WTC11 (cell line): ENCODE measurements at regions not wholly inside any gene's neighbourhood (a gene's known extent, or its start where the extent isn't known, plus 50 kb on each side); places are given as distances from the start of the nearest gene placed in this dataset.

ENCODE experiments used
- ATAC-seq: fragments of 200-7000 bp; cut with Tn5 transposase; 2 replicates; pipeline ENCODE4 v1.10.0; 2021; ENCODE audit warnings: mild to moderate bottlenecking, moderate library complexity
- CTCF ChIA-PET: fragments of 300-600 bp; sonication (Branson Sonifier 250); formaldehyde crosslinking; loops from one replicate; lab custom pipeline; 2021; ENCODE audit warnings: antibody characterized with exemption; lab: Charles Lee
- POLR2A ChIA-PET: fragments of 350-600 bp; sonication (Branson Sonifier 250); formaldehyde crosslinking; loops from one replicate; lab custom pipeline; 2021; ENCODE audit warnings: antibody characterized with exemption; lab: Charles Lee
- DNase-seq: peaks from one replicate; pipeline ENCODE4 v3.0.0; 2021; ENCODE audit warnings: low spot score
- H3K27ac Mint-ChIP-seq: 2 replicates; pipeline ENCODE4 v1.8.0; 2021; ENCODE audit warnings: mixed read lengths
- H3K27me3 Mint-ChIP-seq: 2 replicates; pipeline ENCODE4 v1.8.0; 2021; ENCODE audit warnings: low read depth, mild to moderate bottlenecking, moderate library complexity, mixed read lengths
- H3K36me3 Mint-ChIP-seq: 2 replicates; pipeline ENCODE4 v1.8.0; 2021; ENCODE audit warnings: mixed read lengths
- H3K4me1 Mint-ChIP-seq: 2 replicates; pipeline ENCODE4 v1.8.0; 2022; ENCODE audit warnings: mixed read lengths
- H3K4me3 Mint-ChIP-seq: 2 replicates; pipeline ENCODE4 v1.8.0; 2021; ENCODE audit warnings: mild to moderate bottlenecking, moderate library complexity, mixed read lengths
- H3K9me3 Mint-ChIP-seq: 2 replicates; pipeline ENCODE4 v1.8.0; 2021; ENCODE audit warnings: mixed read lengths
- AR ChIP-seq: fragments of 250-450 bp; sonication (Bioruptor Pico); IDR thresholded peaks from 2 replicates; pipeline ENCODE4 v1.9.0; 2021; ENCODE audit warnings: mild to moderate bottlenecking
- ATF2 ChIP-seq: sonication (generic); formaldehyde crosslinking; IDR thresholded peaks from 2 replicates; pipeline ENCODE4 v1.8.1; 2022; ENCODE audit warnings: low read depth, missing genetic modification reagents, borderline replicate concordance
- E2F1 ChIP-seq: sonication (generic); formaldehyde crosslinking; IDR thresholded peaks from 2 replicates; pipeline ENCODE4 v1.8.0; 2022; ENCODE audit warnings: mild to moderate bottlenecking, missing genetic modification reagents
- E2F5 ChIP-seq: sonication (generic); formaldehyde crosslinking; IDR thresholded peaks from 2 replicates; pipeline ENCODE4 v1.8.1; 2022; ENCODE audit warnings: mild to moderate bottlenecking, moderate library complexity, missing genetic modification reagents
- FOXK1 ChIP-seq: sonication (generic); formaldehyde crosslinking; IDR thresholded peaks from 2 replicates; pipeline ENCODE4 v1.8.0; 2022; ENCODE audit warnings: mild to moderate bottlenecking, moderate library complexity, missing genetic modification reagents
- HMGA2 ChIP-seq: fragments of 250-450 bp; sonication (Bioruptor Pico); IDR thresholded peaks from 2 replicates; pipeline ENCODE4 v1.4.0; 2021; ENCODE audit warnings: mild to moderate bottlenecking, moderate library complexity
- IRF2 ChIP-seq: sonication (generic); formaldehyde crosslinking; IDR thresholded peaks from 2 replicates; pipeline ENCODE4 v1.8.0; 2022; ENCODE audit warnings: low read depth, missing genetic modification reagents, borderline replicate concordance
- JAZF1 ChIP-seq: fragments of 250-450 bp; sonication (Bioruptor Pico); IDR thresholded peaks from 2 replicates; pipeline ENCODE4 v1.9.0; 2021; ENCODE audit warnings: moderate library complexity, mild to moderate bottlenecking, inconsistent platforms
- MAX ChIP-seq: sonication (generic); formaldehyde crosslinking; IDR thresholded peaks from 2 replicates; pipeline ENCODE4 v1.8.0; 2022; ENCODE audit warnings: mild to moderate bottlenecking, missing genetic modification reagents
- NFATC4 ChIP-seq: fragments of 250-450 bp; sonication (Bioruptor Pico); IDR thresholded peaks from 2 replicates; pipeline ENCODE4 v1.9.0; 2021; ENCODE audit warnings: mild to moderate bottlenecking
- NFYB ChIP-seq: sonication (generic); formaldehyde crosslinking; conservative IDR thresholded peaks from 2 replicates; pipeline ENCODE4 v1.8.0; 2022; ENCODE audit warnings: low read depth, missing genetic modification reagents
- NR3C1 ChIP-seq: sonication (generic); formaldehyde crosslinking; conservative IDR thresholded peaks from 2 replicates; pipeline ENCODE4 v1.8.1; 2023; ENCODE audit warnings: low read depth, mild to moderate bottlenecking, missing genetic modification reagents
- RELA ChIP-seq: sonication (generic); formaldehyde crosslinking; IDR thresholded peaks from 2 replicates; pipeline ENCODE4 v1.8.1; 2022; ENCODE audit warnings: missing genetic modification reagents, mild to moderate bottlenecking, borderline replicate concordance
- RORB ChIP-seq: fragments of 250-450 bp; sonication (Bioruptor Pico); IDR thresholded peaks from 2 replicates; pipeline ENCODE4 v1.9.0; 2021; ENCODE audit warnings: mild to moderate bottlenecking
- SOX15 ChIP-seq: fragments of 250-450 bp; sonication (Bioruptor Pico); IDR thresholded peaks from 2 replicates; pipeline ENCODE4 v1.9.0; 2021; ENCODE audit warnings: mild to moderate bottlenecking
- SP1 ChIP-seq: sonication (generic); formaldehyde crosslinking; conservative IDR thresholded peaks from 2 replicates; pipeline ENCODE4 v1.8.1; 2022; ENCODE audit warnings: missing genetic modification reagents
- TEAD1 ChIP-seq: sonication (generic); formaldehyde crosslinking; IDR thresholded peaks from 2 replicates; pipeline ENCODE4 v1.8.0; 2022; ENCODE audit warnings: mild to moderate bottlenecking, missing genetic modification reagents
- TP53 ChIP-seq: sonication (generic); formaldehyde crosslinking; IDR thresholded peaks from 2 replicates; pipeline ENCODE4 v1.8.1; 2023; ENCODE audit warnings: mild to moderate bottlenecking, missing genetic modification reagents
- ZNF138 ChIP-seq: sonication (generic); formaldehyde crosslinking; conservative IDR thresholded peaks from 2 replicates; pipeline ENCODE4 v1.8.1; 2022; ENCODE audit warnings: mild to moderate bottlenecking, moderate library complexity, missing genetic modification reagents
- ZNF416 ChIP-seq: fragments of 250-450 bp; sonication (Bioruptor Pico); IDR thresholded peaks from 2 replicates; pipeline ENCODE4 v1.9.0; 2021; ENCODE audit warnings: mild to moderate bottlenecking, inconsistent platforms
- ZNF512 ChIP-seq: sonication (generic); formaldehyde crosslinking; IDR thresholded peaks from 2 replicates; pipeline ENCODE4 v1.8.1; 2022; ENCODE audit warnings: missing genetic modification reagents, borderline replicate concordance
- ZNF671 ChIP-seq: fragments of 250-450 bp; sonication (Bioruptor Pico); IDR thresholded peaks from 2 replicates; pipeline ENCODE4 v1.8.0; 2021; ENCODE audit warnings: mild to moderate bottlenecking
- ZSCAN18 ChIP-seq: fragments of 250-450 bp; sonication (Bioruptor Pico); IDR thresholded peaks from 2 replicates; pipeline ENCODE4 v2.1.2; 2022; ENCODE audit warnings: mild to moderate bottlenecking, moderate library complexity

- ATAC-seq = no peak
- no peaks in the 10 kb centered on the region for H3K27me3 Mint-ChIP-seq
- CTCF ChIA-PET = no interaction called here
- H3K27ac Mint-ChIP-seq = no peak overlapping the region
- no peak overlapping the region for H3K4me3 Mint-ChIP-seq
- peaks cover 20% of the 10 kb centered on the region for H3K4me1 Mint-ChIP-seq
- H3K36me3 Mint-ChIP-seq = no peaks in the 10 kb centered on the region
- TF ChIP-seq AR (no peak), E2F1 (no peak), MAX (CRISPR knock-in tag) (no peak), RELA (CRISPR knock-in tag) (no peak), ZNF138 (CRISPR knock-in tag) (no peak), ZNF416 (CRISPR knock-in tag) (no peak), RORB (CRISPR knock-in tag) (no peak), NFATC4 (CRISPR knock-in tag) (no peak), NR3C1 (CRISPR knock-in tag) (no peak), ATF2 (CRISPR knock-in tag) (no peak), TP53 (no peak), JAZF1 (no peak), FOXK1 (CRISPR knock-in tag) (no peak), IRF2 (CRISPR knock-in tag) (no peak), SP1 (CRISPR knock-in tag) (no peak), ZNF671 (no peak), SOX15 (no peak), ZSCAN18 (CRISPR knock-in tag) (no peak), HMGA2 (no peak)
- TF ChIP-seq, all 79 proteins: peak for 0
- H3K9me3 Mint-ChIP-seq = peaks cover 9% of the 10 kb centered on the region; the same call in 1 of the 2 replicates
- POLR2A ChIA-PET = no interaction called here
- no peak for DNase-seq
Measured at GRCh38 chr12:88922816-88923215, 342.5 kb upstream of the KITLG start.

GRCh38 chr12:88921890-88922532 is 341.7 kb upstream of the KITLG start:
- Mint-ChIP-seq H3K27me3 (no peaks in the 10 kb centered on the region), H3K4me3 (no peak overlapping the region), H3K36me3 (no peaks in the 10 kb centered on the region), H3K27ac (no peak overlapping the region), H3K4me1 (peaks cover 20% of the 10 kb centered on the region), H3K9me3 (peaks cover 9% of the 10 kb centered on the region; the same call in 1 of the 2 replicates)
- ChIA-PET CTCF (no interaction called here), POLR2A (no interaction called here)
- ATAC-seq (peak; percentile 79), DNase-seq (no peak)
- TF ChIP-seq NFYB (CRISPR knock-in tag) (no peak), TEAD1 (CRISPR knock-in tag) (no peak), ZNF512 (no peak), NR3C1 (CRISPR knock-in tag) (no peak), E2F5 (CRISPR knock-in tag) (no peak)
